OCI-LY7 (cell line): ENCODE measurements at regions not wholly inside any gene's neighbourhood (a gene's known extent, or its start where the extent isn't known, plus 50 kb on each side); places are given as distances from the start of the nearest gene placed in this dataset.

Experiments used
- CTCF ChIP-seq: fragments of 200-600 bp; sonication (generic); conservative IDR thresholded peaks from 2 replicates; pipeline ENCODE4 v1.5.1; 2014; ENCODE audit warnings: mild to moderate bottlenecking, antibody characterized with exemption, low read length, moderate library complexity, mixed read lengths
- EZH2phosphoT487 ChIP-seq: fragments of 200-600 bp; sonication (generic); IDR thresholded peaks from 2 replicates; pipeline ENCODE4 v1.6.1; 2018; ENCODE audit warnings: low read depth, borderline replicate concordance, mild to moderate bottlenecking, mixed run types, antibody characterized with exemption, low read length, moderate library complexity, mixed read lengths

- TF ChIP-seq CTCF (no peak), EZH2phosphoT487 (no peak)
Observed at GRCh38 chr5:98614341-98614740, 159.1 kb upstream of the RGMB start.
